Right forelimb (tissue), 1 donor: ENCODE measurements at regions not wholly inside any gene's neighbourhood (a gene's known extent, or its start where the extent isn't known, plus 50 kb on each side); places are given as distances from the start of the nearest gene placed in this dataset.
A peak's percentile ranks its signal among the peaks of the same experiment; 100 is the strongest.

Experiments
- DNase-seq: peaks from one replicate; pipeline ENCODE4 v3.0.0-alpha.2; 2018

DNA sequence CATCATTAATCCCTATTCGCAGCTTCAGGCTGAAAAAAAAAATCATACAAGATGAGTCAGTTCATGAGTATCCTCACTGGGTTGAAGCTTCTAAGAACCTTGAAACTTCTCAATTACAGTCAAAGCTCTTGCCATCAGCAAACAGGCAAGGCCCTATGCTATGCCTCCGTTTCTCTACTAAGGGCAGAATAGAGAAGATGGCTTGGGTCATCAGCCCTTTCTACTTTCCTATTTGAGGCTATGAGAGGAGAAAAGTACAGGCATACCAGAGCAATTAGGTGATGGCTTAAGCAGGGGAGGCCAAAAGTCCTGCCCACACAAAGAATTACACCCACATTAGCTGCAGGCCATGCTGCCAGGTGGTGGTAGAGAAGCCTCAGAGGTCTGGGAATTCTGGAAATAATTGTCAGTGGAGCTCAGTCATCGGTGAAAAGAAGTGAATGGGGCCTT is 89.0 kb downstream of the MRPL46 start:
- DNase-seq: no peak

DNA sequence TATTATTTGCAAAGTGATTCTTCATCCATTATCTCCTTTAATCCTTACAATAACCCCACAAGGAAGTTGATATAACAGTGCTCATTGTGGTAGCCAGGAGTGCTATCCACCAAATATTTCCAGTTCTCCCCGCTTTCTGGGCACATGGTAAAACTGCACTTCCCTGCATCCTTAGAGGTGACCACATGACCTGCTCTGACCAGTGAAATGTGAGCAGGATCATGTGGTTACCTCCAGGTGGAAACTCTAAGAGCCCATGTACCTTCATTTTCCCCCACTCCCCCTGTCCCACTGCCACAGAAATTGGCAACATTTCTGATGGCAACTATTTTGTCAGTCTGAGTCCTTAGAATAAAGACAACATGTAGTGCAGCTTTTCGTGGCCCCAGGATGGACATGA is 89.7 kb downstream of the MRPL46 start:
- DNase-seq: no peak

DNA sequence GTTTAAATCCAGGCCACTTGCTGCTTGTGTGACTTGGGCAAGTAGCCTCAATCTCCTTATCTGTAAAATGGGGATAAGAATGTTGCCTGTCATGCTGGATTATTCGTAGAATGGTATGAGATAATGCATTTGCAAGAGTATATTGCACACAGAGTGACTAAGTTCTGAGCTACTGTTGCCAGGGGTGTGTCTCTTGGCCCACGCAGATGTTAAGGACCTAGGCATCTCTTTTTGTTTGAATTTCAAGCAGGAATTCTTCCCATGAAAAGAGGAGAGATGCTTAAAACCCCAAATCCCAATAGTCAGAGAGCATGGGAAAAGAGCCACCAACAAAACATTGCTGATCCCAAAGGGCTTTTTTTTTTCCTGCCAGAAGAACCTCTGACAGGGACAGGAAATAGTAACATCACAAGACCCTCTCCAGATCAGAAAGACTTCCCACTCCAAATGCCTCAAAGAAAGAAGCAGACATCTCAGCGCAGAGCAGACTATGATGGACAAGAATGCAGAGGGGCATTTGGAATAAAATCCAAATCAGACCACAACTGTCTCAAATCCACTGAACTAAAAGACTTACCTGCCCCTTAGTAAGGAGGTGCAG is 90.5 kb downstream of the MRPL46 start:
- no peak for DNase-seq

DNA sequence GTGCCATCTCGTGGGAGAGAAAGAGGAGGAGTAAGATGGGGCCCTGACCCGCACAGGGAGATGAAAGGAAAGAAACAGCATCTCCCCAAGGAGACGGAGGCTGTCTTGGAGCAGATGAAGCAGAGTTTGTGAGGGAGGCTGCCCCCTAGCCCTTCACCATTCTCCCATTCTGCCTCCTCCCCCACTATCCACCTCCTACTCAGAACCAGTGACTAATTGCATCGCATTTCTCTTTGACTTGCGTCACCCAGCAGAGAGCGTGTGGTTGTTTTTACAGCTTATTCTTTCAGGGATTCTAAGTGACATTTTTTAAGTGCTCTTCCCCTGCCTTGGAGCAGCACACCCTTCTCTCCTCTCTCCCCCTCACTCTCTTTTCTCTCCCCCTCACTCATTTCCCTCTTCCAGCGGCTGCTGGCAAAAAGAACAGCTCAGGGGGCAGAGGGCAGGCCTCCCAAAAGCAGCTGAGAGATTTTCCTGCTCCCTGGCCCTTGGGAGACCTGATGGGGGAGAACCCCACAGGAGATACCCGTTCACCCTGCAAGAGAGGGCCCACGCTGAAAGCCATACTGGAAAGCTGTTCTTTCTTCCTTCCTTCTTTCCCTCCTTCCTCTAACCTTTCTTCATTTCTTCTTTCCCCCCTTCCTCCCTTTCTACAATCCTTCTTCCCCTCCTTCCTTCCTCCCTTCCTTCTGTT is 91.8 kb downstream of the MRPL46 start:
- no peak for DNase-seq

DNA sequence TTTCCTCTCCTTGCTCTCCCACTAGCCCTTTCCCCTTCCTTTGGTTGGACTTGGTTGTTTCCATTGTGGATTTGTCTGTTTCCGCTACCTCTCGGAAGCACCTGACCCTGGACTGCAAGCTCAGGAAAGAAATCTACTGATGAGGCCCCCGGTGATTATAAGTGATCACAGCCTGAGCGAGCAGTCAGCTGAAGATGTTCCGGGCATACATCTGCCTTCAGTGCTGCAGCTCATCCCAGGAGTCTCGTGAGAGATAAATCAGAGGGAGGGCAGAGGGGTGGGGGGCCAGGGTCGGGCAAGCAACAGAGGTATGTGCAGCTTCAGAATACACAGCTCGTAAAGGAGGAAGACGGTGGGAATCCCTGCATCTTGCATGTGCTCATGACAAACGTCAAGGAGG is 102.1 kb downstream of the MRPL46 start:
- no peak for DNase-seq

DNA sequence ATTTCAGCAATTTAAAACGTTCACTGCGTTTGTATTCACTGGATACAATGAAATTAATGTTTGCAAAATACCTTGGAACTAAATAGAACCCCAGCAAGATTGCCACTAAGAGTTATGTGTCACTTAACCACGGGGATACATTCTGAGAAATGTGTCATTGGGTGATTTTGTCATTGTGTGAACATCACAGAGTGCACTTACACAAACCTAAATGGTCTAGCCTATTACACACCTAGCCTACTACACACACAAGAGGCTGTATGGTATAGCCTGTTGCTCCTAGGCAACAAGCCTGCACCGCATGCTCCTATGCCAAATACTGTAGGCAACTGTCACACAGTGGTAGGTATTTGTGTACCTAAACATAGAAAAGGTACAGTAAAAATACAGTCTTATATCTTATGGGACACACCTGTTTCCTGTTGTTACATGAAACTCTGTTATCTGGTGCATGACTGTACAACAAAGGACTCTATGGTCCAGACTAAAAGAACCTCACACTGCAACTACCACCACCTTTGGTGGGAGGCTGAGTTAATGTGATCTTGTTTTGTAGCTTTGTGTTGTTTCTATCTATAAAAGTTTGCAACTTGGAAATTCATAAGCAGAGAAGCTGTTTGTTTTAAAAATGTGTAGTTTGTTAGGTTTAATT is 92.2 kb upstream of the NTRK3 start:
- DNase-seq: no peak

DNA sequence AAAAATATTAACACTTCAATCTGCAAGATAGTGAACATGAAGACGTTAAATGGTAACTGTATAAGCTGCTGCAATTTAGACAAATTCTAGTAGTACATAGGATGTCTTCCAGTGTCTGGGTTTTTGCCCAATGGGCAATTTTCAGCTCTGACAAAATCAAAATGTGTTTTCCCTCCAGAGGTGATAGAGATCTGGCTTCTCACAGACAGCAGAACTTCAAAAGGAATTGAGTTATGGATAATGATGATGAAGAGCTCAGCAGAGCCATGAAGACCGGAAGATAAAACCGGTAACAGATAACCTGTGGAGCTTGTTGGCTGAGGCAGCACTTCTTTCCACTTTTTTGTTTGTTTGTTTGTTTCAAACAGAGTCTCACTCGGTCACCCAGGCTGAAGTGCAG is 89.4 kb upstream of the NTRK3 start:
- no peak for DNase-seq

DNA sequence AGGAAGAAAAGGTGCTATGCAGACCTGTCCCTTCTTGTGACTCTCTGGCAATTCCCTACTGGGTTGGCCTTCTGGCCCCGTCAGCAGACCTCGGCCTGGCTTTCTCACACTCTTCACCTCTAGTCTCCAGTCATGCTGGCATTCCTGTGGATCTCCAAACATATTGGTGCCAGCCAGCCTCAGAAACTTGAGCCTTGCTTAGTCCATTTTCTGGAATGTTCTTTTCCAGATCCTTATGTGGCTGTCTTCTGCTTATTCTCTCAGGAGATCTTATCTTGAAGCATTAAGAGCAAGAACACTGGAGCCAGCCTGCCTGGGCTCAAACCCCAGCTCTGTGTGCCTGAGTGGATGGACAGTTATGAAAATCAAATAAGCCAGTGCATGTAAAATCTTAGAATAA is 88.2 kb upstream of the NTRK3 start:
- DNase-seq: no peak

DNA sequence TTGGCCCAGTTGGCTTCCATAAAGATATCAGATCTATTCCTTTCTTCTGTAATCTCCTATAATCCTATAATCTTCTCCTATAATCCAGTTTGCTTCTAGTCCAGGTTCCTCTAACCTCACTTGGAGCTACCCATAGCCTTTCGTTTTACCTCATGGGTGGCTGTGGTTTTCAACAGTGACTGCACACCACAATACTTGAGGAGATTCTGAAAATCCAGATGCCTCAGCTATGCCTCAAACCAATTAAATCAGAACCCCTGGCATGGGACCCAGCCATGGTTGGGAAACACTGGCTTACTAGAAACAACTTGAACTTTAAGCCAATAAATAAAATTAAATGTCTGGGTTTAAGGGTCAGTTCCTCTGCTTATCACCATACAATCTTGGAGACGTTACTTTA is 86.1 kb upstream of the NTRK3 start:
- DNase-seq: no peak

DNA sequence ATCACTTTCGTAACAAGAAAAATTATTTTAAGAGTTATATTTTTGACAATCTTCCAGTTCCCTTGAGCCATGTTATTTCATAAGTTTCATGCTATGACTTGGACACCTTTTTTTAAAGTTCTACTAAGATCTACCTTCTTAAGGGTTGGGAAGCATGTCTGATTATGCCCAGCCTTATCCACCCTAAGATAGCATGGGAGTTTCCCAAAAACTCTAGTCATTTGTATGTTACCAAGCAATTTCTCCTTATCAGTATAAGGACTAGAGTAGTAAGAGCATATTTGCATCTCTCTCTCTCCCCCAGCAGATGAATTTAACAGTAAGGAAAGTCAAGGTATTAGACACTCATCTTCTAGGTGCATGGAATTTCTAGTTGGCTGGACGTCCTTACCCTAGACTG is 85.1 kb upstream of the NTRK3 start:
- no peak for DNase-seq

DNA sequence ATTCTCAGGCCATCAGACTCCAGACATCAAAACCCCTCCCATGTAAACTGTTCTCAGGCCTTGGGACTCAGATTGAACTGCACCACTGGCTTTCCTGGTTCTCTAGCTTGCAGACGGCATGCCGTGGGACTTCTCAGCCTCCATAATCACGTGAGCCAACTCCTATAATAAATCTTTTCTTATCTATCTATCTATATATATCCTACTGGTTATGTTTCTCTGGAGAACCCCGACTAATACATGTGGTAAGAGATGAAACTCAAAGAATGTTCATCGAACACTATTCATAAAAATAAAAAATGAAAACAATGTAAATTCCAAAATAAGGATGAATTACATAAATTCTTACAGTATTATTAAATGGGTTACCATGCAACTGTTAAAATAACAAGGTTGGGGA is 84.5 kb upstream of the NTRK3 start:
- DNase-seq: no peak

DNA sequence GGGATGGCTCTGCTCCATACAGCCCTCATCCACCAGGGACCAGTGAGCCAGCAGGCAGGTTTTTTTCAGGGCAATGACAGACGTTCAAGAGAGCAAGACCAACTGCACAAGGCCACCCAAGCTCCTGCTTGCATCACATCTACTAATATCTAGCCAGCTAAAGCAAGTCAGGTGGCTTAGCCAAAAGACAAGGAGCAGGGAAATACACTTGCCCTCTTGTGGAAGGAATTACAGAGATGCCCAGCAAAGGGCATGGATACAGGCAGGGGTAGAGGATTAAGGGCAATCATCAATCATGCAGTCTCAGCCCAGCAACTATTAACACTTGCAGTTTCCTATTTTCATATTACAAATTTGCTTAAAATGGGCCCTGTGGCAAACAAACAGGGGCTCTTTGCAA is 81.5 kb upstream of the NTRK3 start:
- no peak for DNase-seq

DNA sequence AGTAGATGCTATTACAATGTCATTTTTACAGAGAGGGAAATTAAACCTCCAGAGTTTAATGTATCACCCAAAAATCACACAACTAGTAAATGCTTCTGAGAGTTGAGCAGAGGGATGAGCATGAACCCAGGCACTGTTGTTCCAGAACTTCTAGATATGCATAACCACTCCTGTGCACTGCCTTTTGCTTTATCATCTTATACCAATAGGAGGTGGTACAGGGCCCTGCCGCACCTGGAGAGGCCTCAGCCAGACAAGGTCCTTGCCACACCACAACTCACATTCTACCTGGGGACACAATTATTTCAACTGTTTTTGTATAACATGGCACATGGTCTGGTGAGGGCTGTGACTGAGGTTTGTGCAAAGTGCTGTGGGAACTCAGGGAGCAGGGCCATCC is 78.5 kb upstream of the NTRK3 start:
- no peak for DNase-seq

DNA sequence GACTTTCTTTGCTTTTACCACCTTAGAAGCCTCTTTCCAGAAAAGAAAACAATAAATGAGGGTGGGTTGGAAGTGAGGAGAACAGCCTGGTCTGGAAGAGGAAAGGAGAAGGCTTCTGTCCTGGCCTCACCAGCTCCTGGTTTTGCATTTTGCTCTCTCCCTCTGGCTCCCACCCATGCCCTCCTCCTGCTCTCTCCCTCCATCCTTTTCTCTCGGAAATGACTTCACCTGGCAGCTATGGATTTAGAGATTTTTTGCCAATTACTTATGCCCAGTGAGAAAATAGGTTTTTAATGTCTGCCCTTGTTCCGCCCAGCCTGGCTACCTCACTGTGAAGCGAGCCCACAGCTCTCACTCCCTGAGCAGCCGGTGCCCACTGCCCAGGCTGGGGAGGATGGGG is 77.9 kb upstream of the NTRK3 start:
- peak; percentile 44 for DNase-seq

DNA sequence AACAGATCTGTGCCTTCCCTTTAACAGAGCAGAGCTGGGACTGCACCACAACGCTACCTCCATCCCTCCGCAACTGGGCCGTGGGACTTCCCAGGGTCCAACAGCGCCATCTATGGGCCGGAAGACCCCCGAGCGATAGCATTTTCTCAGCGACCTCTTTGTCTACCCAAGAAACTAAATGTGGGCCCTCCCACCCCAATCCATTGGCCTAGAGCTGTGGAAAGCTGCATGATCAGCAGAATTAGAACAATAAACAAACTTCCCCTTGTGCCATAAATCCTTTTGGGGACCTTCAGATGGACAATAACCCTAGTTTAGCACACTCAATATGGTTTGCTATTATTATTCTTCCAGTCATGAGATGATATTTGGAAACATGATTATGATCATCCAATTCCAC is 74.8 kb upstream of the NTRK3 start:
- DNase-seq: no peak

DNA sequence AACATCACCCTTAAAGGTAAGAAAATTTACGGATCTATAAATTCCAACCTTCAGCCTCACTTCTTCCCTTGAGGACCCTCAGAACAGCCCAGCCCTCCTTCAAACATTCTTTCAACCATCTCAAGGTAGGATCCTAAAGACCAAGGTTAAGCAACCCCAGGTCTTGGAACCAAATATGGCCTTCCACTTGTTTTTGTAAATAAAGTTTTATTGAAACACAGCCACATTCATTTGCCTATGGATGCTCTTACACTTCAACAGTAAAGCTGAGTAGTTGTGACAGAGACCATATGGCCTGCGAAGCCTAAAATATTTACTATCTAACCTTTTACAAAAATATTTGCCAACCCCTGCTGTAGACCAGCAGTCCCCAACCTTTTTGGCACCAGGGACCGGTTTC is 70.4 kb upstream of the NTRK3 start:
- no peak for DNase-seq

DNA sequence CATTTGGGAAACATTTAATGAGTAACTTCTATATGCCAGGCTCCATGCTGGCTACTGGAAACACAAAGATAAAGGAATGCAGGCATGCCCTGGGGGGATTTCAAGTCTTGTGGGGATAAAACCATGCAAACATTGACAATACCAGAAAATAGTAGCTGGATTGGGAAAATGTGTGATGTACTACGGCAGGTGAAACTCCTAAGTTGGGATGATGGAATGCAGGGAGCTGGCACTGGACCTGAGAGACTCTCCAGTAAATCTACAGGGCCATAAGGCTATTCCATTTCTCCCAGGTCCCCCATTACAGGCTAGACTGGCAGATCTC is 68.2 kb upstream of the NTRK3 start:
- DNase-seq: no peak

DNA sequence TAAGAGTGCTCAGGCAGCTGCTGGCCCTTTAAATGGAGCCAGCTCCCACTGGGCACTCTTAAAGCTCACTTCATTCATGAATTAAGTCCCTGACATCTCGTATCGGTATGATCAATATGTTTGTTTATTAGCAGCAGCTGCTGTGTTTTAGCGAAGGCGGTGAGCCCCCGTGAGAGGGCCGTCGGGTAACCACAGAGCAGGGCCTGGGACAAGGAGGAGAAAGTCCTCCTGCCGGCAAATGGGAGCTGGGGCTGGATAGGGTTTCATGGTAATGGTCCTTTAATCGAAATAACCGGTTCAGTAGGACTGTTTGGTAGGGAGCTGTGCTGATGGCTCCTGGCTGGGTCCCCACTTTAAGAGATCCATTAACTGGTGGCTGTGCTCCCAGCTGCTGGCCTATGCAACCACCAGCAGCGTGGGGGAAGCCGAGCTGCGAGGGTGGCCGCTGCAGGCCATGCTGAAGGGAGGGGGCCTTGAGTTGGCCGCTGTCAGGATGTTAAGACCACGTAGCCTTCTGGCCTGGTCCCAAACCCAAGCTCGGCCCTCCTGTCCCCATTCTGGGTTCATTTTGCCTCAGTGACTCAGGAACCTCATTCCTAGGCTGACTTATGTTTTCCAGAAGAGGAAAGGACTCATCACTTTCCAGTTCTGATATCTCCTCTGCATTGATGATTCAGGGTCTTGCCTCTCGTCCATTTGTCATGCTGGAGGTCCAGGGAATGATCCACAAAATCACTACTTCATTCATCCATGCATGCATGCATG is 67.6 kb upstream of the NTRK3 start:
- no peak for DNase-seq

DNA sequence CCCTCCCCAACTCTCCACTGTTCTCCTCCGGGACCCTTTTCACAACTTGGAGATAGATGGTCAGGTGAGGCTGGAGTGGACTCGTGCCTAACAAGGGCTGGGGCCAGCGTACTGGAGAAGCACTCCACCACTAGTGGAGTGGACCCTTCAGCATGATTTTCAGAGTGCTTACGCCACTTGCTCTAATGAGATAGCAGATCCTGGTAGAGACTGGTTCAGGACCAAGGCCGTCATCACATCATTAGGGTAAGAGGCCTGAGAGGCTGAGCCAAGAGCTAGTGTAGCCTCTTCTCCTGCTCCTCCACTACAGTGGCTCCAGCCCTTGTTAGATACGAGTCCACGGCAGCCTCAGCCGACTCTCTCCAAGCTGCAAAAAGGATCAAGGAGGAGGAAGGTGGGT is 66.9 kb upstream of the NTRK3 start:
- no peak for DNase-seq

DNA sequence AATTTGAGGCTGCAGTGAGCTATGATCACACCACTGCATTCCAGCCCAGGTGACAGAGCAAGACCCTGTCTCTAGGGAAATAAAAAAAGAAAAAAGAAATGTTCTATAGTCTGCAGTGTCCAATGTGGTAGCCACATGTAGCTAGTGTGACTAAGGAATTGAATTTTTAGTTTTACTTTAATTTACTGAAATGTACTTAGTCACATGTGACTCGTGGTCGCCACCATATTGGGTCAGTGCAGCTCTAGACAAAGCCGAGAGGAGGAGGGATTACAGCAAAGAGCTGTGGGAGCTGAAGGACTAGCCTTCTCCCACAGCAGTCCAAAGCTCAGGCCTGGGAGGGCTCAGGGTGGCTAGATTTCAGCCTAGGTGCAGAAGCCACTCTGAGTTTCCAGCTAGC is 65.9 kb upstream of the NTRK3 start:
- DNase-seq: no peak

DNA sequence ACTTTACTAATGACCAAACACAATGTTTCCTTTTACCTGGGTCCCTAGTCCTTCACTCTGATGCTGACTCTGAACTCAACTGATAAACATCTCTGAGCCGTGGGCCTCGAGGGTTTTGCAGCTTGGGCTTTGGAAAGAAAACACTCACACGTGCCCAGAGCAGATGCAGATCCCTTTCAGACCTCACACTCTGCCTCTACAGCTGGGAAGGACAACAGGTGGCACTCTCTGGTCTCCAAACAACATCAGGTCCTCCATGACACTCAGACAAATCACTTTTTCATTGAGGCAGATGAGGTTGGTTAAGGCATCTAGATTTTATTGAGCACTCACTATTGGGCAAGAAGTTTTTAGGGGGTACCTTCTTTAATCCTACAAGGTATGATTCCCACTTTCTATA is 64.7 kb upstream of the NTRK3 start:
- DNase-seq: no peak

DNA sequence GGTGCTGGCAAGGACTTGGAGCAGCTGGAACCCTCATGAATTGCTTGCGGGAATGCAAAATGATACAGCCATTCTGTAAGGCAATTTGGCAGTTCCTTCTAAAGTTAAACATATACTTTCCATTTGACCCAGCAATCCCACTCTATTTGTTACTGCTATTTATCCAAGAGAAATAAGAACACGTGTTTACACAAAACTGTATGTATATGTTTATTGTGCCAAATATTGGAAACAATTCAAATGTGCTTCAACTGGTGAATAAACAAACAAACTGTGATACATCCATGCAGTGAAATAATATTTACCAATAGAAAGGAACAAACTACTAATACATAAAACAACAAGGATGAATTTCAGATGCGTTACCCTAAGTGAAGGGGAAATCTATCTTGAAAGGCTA is 60.0 kb upstream of the NTRK3 start:
- no peak for DNase-seq

DNA sequence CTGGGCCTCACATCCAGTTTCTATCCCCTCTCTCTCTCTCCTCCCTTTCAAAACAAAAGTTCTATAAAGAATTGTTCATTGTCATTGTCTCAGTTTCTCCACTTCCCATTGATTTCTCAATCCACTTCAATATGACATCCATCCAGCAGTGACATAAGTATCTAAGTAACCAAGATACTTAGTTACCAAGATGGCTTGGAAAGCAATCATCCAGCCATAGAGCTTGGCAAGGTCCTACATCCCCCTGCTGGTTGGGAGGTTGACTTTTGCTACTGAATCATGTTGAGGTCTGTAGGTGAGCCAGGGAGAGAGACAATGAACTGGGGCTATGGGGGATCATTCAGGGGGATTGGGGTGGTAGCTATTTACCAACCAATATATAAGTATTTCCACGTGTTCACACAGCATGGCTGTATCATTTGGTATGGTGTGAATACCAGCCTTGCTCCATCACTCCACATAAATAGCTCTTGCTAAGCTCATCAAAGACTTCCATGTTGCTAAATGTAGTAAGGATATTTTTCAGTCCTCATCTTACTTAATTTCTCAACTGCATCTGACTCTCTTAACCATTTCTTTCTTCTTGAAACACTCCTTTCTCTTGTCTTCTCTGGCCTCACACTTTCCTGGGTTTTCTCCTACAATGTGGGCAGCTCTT is 58.8 kb upstream of the NTRK3 start:
- DNase-seq: no peak
